DND-41 (cell line): ENCODE measurements at regions not wholly inside any gene's neighbourhood (a gene's known extent, or its start where the extent isn't known, plus 50 kb on each side); places are given as distances from the start of the nearest gene placed in this dataset.

Experiments
- EZH2 ChIP-seq: IDR thresholded peaks from 3 replicates; pipeline ENCODE4 v1.6.1; 2012; ENCODE audit warnings: borderline replicate concordance, low read depth, mild to moderate bottlenecking, moderate library complexity, low read length, inconsistent platforms; ENCODE audit not compliant: severe bottlenecking
- TF ChIP-seq, protein P1 (sequence below): IDR thresholded peaks from 2 replicates; pipeline ENCODE4 v1.5.1; 2012; ENCODE audit warnings: borderline replicate concordance, low read length, moderate library complexity, mild to moderate bottlenecking; ENCODE audit not compliant: poor library complexity, severe bottlenecking; ENCODE audit errors: extremely low read depth

DNA sequence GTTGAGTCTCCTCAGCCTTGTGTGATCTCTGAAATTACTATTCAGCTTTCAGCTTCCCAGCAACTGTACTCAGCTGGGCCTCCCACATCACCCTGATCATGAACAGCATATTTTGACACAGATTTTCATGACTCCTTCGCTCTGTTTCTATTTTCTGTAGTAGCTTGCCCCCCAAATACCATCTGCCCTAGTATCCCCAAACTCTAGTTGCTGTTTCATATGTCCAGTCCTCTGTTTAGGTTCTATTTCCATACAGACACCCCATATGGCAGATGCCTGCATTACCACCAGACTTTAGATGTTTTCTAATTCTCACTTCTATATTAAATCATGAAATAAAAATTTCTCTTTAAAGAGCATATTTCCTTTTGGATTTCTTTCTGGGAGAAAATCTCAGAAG is 217.2 kb upstream of the ARPP21 start:
- TF ChIP-seq, protein P1, sequence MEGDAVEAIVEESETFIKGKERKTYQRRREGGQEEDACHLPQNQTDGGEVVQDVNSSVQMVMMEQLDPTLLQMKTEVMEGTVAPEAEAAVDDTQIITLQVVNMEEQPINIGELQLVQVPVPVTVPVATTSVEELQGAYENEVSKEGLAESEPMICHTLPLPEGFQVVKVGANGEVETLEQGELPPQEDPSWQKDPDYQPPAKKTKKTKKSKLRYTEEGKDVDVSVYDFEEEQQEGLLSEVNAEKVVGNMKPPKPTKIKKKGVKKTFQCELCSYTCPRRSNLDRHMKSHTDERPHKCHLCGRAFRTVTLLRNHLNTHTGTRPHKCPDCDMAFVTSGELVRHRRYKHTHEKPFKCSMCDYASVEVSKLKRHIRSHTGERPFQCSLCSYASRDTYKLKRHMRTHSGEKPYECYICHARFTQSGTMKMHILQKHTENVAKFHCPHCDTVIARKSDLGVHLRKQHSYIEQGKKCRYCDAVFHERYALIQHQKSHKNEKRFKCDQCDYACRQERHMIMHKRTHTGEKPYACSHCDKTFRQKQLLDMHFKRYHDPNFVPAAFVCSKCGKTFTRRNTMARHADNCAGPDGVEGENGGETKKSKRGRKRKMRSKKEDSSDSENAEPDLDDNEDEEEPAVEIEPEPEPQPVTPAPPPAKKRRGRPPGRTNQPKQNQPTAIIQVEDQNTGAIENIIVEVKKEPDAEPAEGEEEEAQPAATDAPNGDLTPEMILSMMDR = no peak
- TF ChIP-seq EZH2 = no peak
